ENCODE measurements at regions not wholly inside any gene's neighbourhood (a gene's known extent, or its start where the extent isn't known, plus 50 kb on each side); places are given as distances from the start of the nearest gene placed in this dataset.

- TF ChIP-seq EGR1 (IDR thresholded peaks at IDR 0.05; ENCODE audit: low read depth in 2 of 2): no peak
- no peak for TF ChIP-seq CTCF (IDR thresholded peaks at IDR 0.05; ENCODE audit: low read depth, low read length, missing input control)
- TF ChIP-seq SP1 (IDR thresholded peaks at IDR 0.05): no peak
- TF ChIP-seq MAX (IDR thresholded peaks at IDR 0.05): no peak
- no peak for TF ChIP-seq RAD21 (IDR thresholded peaks at IDR 0.05)
- TF ChIP-seq ATF3 (IDR thresholded peaks at IDR 0.05): no peak
- TF ChIP-seq TAF1 (conservative IDR thresholded peaks at IDR 0.05): no peak
- no peak for TF ChIP-seq ZBTB33 (IDR thresholded peaks at IDR 0.05)
- TF ChIP-seq JUND (IDR thresholded peaks at IDR 0.05): no peak
These were observed 1026.8 kb upstream of the EPHA7 start for GRCh38 chr6:94446120-94446519.
